GM12878 (cell line): ENCODE measurements at regions not wholly inside any gene's neighbourhood (a gene's known extent, or its start where the extent isn't known, plus 50 kb on each side); places are given as distances from the start of the nearest gene placed in this dataset.

Experiments used
- ATF2 ChIP-seq: IDR thresholded peaks from 2 replicates; pipeline ENCODE4 v1.6.1; 2012; ENCODE audit warnings: low read length, inconsistent platforms
- ETV6 ChIP-seq, 2 experiments: fragments of 450-650 bp in 1 of 2; IDR thresholded peaks in 1 of 2; conservative IDR thresholded peaks in 1 of 2; 2 replicates each; pipeline ENCODE4 v1.6.1; 2014; ENCODE audit warnings: antibody characterized with exemption in 1 of 2, borderline replicate concordance in 1 of 2, low read depth in 1 of 2, mild to moderate bottlenecking in 1 of 2, moderate library complexity in 1 of 2
- MAX ChIP-seq: IDR thresholded peaks from 2 replicates; pipeline ENCODE4 v1.6.1; 2012; ENCODE audit warnings: low read depth, low read length, improper control_type of control experiment
- MEF2A ChIP-seq: IDR thresholded peaks from 2 replicates; pipeline ENCODE4 v1.6.1; 2011; ENCODE audit warnings: low read depth, mild to moderate bottlenecking, low read length, moderate library complexity; ENCODE audit not compliant: insufficient read depth
- NFYA ChIP-seq: IDR thresholded peaks from 2 replicates; pipeline ENCODE4 v1.6.1; 2011; ENCODE audit warnings: low read depth, mild to moderate bottlenecking, low read length, improper control_type of control experiment, borderline replicate concordance
- POLR2AphosphoS5 ChIP-seq: IDR thresholded peaks from 2 replicates; pipeline ENCODE4 v1.6.1; 2011; ENCODE audit warnings: mild to moderate bottlenecking, low read length, inconsistent platforms
- RELB ChIP-seq: fragments of 450-650 bp; IDR thresholded peaks from 2 replicates; pipeline ENCODE4 v1.6.1; 2017; ENCODE audit warnings: low read depth, mild to moderate bottlenecking, moderate library complexity
- ZNF217 ChIP-seq: fragments of 450-650 bp; IDR thresholded peaks from 2 replicates; pipeline ENCODE4 v1.6.1; 2017; ENCODE audit warnings: antibody characterized with exemption, mild to moderate bottlenecking
- ZNF592 ChIP-seq: fragments of 450-650 bp; IDR thresholded peaks from 2 replicates; pipeline ENCODE4 v1.6.1; 2017; ENCODE audit warnings: mild to moderate bottlenecking, moderate library complexity

- no peak for TF ChIP-seq RELB
- no peak for TF ChIP-seq ZNF217
- TF ChIP-seq MEF2A, result no peak
- no peak for TF ChIP-seq ATF2
- TF ChIP-seq ZNF592, result no peak
- no peak for TF ChIP-seq POLR2AphosphoS5
- no peak for TF ChIP-seq MAX
- no peak for TF ChIP-seq NFYA
- no peak for TF ChIP-seq ETV6 (conservative IDR thresholded peaks at IDR 0.05 in 1 of 2, IDR thresholded peaks at IDR 0.05 in 1 of 2; ENCODE audit: borderline replicate concordance in 1 of 2, low read depth in 1 of 2)
Observed at GRCh38 chr7:69070476-69070875, 527.8 kb upstream of the AUTS2 start (continued).
